Fibroblast of mammary gland (primary cell): ENCODE measurements at regions not wholly inside any gene's neighbourhood (a gene's known extent, or its start where the extent isn't known, plus 50 kb on each side); places are given as distances from the start of the nearest gene placed in this dataset.

Experiments used
- DNase-seq: peaks from one replicate; pipeline ENCODE4 v3.0.0-alpha.2; 2010; ENCODE audit warnings: low read depth
- H3K4me3 ChIP-seq: 2 replicates; pipeline ENCODE4 v1.5.1; 2011; ENCODE audit warnings: low read depth, mild to moderate bottlenecking, low read length, moderate library complexity; ENCODE audit not compliant: control insufficient read depth
- CTCF ChIP-seq: conservative IDR thresholded peaks from 2 replicates; pipeline ENCODE4 v1.5.1; 2011; ENCODE audit warnings: low read depth, low read length, inconsistent platforms; ENCODE audit not compliant: control insufficient read depth, insufficient read depth

DNA sequence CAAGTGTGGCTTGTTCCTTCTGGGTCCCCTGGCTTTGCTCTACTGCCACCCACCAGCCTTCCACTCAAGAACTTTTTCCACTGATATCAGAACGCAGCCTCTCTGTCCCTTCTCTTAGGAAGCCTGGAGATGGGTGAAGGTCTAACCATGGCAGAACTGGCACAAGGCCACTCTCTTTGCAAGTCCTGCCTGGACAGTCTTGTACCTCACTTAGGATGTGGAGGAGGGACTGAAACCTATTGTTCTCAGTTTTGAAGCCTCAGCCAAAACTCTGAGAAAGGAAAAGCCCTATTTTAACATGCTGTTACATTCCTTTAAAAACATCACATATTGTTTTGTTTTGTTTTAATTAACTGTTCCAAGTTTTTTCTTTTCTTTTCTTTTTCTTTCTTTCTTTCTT lies 58.9 kb upstream of the NCOA1 start:
- TF ChIP-seq CTCF = no peak
- H3K4me3 ChIP-seq = no peak overlapping the region
- no peak for DNase-seq

DNA sequence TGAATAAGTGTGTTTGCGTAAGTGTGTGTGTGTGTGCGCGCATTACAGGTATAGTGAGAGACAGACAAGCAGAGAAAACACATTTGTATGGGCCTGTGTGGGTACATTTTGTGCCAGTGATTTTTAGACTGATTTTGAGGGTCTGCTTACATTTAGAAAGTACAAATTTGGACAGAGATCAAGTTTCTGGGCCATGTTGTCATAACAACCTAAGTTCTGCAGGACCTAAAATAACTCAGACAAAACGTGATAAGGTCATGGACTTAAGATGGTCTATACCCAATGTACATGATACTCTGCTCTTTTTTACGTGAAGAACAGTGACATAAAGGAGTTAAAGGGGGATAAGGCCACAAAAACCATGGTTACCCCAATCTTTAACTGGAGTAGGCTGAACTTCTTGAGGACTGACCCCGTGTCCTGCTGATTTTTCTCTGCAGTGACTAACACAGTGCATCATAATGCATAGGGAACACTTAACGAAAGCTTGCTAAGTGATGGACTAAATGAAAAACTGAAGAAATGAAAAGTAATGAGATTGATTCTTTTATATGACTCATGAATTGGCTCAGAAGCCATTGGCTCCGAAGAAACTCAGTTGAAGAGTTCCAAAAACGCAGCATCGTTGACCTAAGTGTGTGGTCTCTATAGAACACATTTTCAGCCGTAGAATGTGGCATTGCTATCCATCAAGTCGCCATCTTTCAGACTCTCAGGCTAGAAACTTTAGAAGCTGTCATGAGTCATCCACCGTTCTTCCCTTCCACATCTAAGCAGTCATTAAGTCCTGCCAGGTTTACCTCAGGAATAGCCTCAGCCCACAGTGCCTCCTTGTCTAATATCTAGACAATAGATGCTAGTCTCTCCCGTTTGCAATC lies 61.6 kb upstream of the NCOA1 start:
- H3K4me3 ChIP-seq = no peak overlapping the region
- TF ChIP-seq CTCF = no peak
- peak; percentile 83 for DNase-seq

- TF ChIP-seq CTCF = no peak
- no peak overlapping the region for H3K4me3 ChIP-seq
- no peak for DNase-seq
These were observed 64.1 kb upstream of the ITSN2 start for GRCh38 chr2:24424387-24424786.

DNA sequence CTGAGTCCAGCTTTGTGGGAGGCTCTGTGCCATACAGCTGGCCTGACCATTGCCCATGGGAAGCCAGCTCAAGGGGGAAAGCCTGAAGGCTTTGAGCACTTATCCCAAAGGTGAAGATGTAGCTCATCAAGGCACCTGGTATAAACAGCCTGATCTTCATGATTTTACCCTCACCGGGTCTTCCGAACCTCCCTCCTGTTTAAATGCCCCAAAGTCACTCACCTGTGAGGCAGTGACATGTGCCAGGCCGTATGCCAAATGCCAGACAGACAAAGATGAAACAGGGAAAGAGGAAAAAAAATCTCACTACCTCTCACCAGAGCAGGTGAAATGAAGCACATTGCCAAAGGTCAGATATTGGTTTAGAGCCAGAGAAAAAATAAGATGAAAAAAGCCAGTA lies 62.8 kb upstream of the ITSN2 start:
- DNase-seq = no peak
- no peak overlapping the region for H3K4me3 ChIP-seq
- no peak for TF ChIP-seq CTCF

DNA sequence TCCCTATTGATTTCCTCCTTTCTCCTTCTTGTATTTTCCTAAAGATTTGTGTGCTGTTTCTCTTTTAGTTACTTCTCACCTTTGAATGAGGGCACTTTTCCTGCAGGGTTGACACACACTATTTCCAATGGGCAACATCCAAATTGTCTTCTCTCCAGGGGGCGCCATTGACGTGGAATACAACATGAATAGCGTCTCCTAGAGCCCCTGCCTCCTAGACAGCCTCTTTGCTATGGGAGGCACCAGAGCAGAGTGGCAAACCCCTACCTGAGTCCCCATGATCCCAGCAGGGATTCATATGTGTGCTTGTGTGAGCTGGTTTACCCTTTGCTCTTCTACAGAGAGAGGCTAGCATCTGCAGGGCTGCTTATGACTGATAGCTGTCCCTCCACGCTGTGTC lies 61.3 kb upstream of the ITSN2 start:
- TF ChIP-seq CTCF = peak; percentile 68

GRCh38 chr2:24420373-24420772 lies 60.0 kb upstream of the ITSN2 start:
- H3K4me3 ChIP-seq = no peak overlapping the region
- TF ChIP-seq CTCF = no peak
- no peak for DNase-seq

More for the DNA sequence above, 61.3 kb upstream of the ITSN2 start:
- no peak overlapping the region for H3K4me3 ChIP-seq
- peak; percentile 58 for DNase-seq
